GM23248 (cell line): ENCODE measurements at regions not wholly inside any gene's neighbourhood (a gene's known extent, or its start where the extent isn't known, plus 50 kb on each side); places are given as distances from the start of the nearest gene placed in this dataset.

Experiments used
- EZH2 ChIP-seq: fragments of 200-600 bp; sonication (generic); IDR thresholded peaks from 2 replicates; pipeline ENCODE4 v1.6.1; 2018; ENCODE audit warnings: antibody characterized with exemption, mild to moderate bottlenecking; ENCODE audit not compliant: insufficient read depth, poor library complexity, severe bottlenecking
- EZH2phosphoT487 ChIP-seq: fragments of 200-600 bp; sonication (generic); IDR thresholded peaks from 2 replicates; pipeline ENCODE4 v1.6.1; 2018; ENCODE audit warnings: antibody characterized with exemption, moderate library complexity, mild to moderate bottlenecking, low read depth; ENCODE audit not compliant: insufficient read depth

DNA sequence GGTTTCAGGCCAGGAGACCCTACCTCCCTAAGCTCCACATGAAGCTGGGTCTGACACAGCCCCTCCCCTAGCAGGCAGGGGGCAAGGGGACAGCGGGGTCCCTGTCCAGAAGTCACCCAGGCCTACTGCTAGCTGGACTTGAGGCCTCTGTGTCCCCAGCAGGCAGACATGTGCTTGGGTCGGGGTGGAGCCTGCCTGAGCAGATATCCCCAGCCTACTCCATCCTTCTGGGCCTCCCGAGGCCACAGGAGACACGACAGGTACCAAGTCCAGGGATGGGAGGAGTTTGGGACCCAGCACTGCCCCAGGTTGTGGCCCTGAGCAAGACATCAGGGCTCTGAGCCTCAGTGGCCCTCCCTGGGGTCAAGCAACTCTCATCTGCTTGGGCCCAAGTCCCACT, 105.2 kb upstream of the EIF5 start:
- TF ChIP-seq EZH2 = no peak
- no peak for TF ChIP-seq EZH2phosphoT487
